Panc1 (cell line): ENCODE measurements at regions not wholly inside any gene's neighbourhood (a gene's known extent, or its start where the extent isn't known, plus 50 kb on each side); places are given as distances from the start of the nearest gene placed in this dataset.

Experiments used
- ATAC-seq: fragments of 200-7000 bp; cut with Tn5 transposase; 2 replicates; pipeline ENCODE4 v1.9.1; 2020; ENCODE audit warnings: mild to moderate bottlenecking, moderate library complexity
- BruUV-seq: library from RNA; stranded (reverse); fragments of 400-500 nt; replicated peaks from 2 replicates; lab custom pipeline; 2021; lab: Mats Ljungman, UMichigan
- CTCF ChIA-PET: fragments of 300-600 bp; sonication (Branson Sonifier 250); formaldehyde crosslinking; loops from one replicate; lab custom pipeline; 2022; ENCODE audit warnings: antibody characterized with exemption; lab: Charles Lee
- POLR2A ChIA-PET: fragments of 300-600 bp; sonication (Branson Sonifier 250); formaldehyde crosslinking; loops from one replicate; lab custom pipeline; 2022; ENCODE audit warnings: antibody characterized with exemption; lab: Charles Lee
- DNase-seq: peaks from one replicate; pipeline ENCODE4 v3.0.0-alpha.2; 2010; ENCODE audit warnings: low read depth, low spot score
- H3K27ac ChIP-seq: 2 replicates; pipeline ENCODE4 v1.5.1; 2011; ENCODE audit warnings: mild to moderate bottlenecking, low read length, inconsistent platforms
- H3K27me3 ChIP-seq: fragments of 200-500 bp; sonication (Bioruptor generic); 2 replicates; pipeline ENCODE4 v1.6.0; 2014; ENCODE audit warnings: low read length, inconsistent platforms; ENCODE audit not compliant: control insufficient read depth, insufficient read depth
- H3K36me3 ChIP-seq: fragments of 200-500 bp; sonication (Bioruptor generic); 2 replicates; pipeline ENCODE4 v1.5.1; 2014; ENCODE audit warnings: inconsistent platforms, mild to moderate bottlenecking, low read length, moderate library complexity; ENCODE audit not compliant: control insufficient read depth, insufficient read depth
- H3K4me1 ChIP-seq: 2 replicates; pipeline ENCODE4 v1.5.1; 2011; ENCODE audit warnings: inconsistent platforms, mild to moderate bottlenecking, low read length, moderate library complexity; ENCODE audit not compliant: control insufficient read depth, insufficient read depth
- H3K4me3 ChIP-seq, 2 experiments: 2 replicates each; pipeline ENCODE4 v1.5.1; 2011 to 2012; ENCODE audit warnings: low read depth in 2 of 2, low read length in 2 of 2, mild to moderate bottlenecking in 2 of 2, inconsistent platforms in 1 of 2, moderate library complexity in 1 of 2
- H3K9me3 ChIP-seq: fragments of 200-500 bp; sonication (Bioruptor generic); 2 replicates; pipeline ENCODE4 v1.5.1; 2014; ENCODE audit warnings: low read depth, mild to moderate bottlenecking, inconsistent platforms, low read length, moderate library complexity; ENCODE audit not compliant: control insufficient read depth, insufficient read depth
- CTCF ChIP-seq: fragments of 450-650 bp; IDR thresholded peaks from 2 replicates; pipeline ENCODE4 v1.5.1; 2017; ENCODE audit warnings: mild to moderate bottlenecking
- POLR2AphosphoS5 ChIP-seq: IDR thresholded peaks from 2 replicates; pipeline ENCODE4 v1.6.1; 2012; ENCODE audit warnings: mild to moderate bottlenecking, low read depth, low read length, moderate library complexity
- REST ChIP-seq, 2 experiments: IDR thresholded peaks; 2 replicates each; pipeline ENCODE4 v1.6.1; 2011 to 2012; ENCODE audit warnings: low read depth in 2 of 2, control low read depth in 1 of 2, low read length in 1 of 2, mild to moderate bottlenecking in 1 of 2, moderate library complexity in 1 of 2; ENCODE audit not compliant: insufficient read depth in 1 of 2
- SIN3A ChIP-seq: IDR thresholded peaks from 2 replicates; pipeline ENCODE4 v1.6.1; 2012; ENCODE audit warnings: low read depth, mild to moderate bottlenecking, low read length, moderate library complexity, borderline replicate concordance; ENCODE audit not compliant: insufficient read depth
- TCF7L2 ChIP-seq: IDR thresholded peaks from 2 replicates; pipeline ENCODE4 v1.6.1; 2011; ENCODE audit warnings: mild to moderate bottlenecking, low read depth, low read length, inconsistent platforms
- in situ Hi-C: cut with HindIII; loops from 2 replicates; pipeline ENCODE4 v1.10.0; 2016; ENCODE audit warnings: low sequenced_read_pairs, low pct_unique_long_range_greater_than_20kb
- intact Hi-C: fragments of 100-400 bp; cut with micrococcal nuclease; formaldehyde crosslinking; loops from one replicate; pipeline ENCODE4 v1.10.0; 2022; ENCODE audit not compliant: unreplicated experiment

DNA sequence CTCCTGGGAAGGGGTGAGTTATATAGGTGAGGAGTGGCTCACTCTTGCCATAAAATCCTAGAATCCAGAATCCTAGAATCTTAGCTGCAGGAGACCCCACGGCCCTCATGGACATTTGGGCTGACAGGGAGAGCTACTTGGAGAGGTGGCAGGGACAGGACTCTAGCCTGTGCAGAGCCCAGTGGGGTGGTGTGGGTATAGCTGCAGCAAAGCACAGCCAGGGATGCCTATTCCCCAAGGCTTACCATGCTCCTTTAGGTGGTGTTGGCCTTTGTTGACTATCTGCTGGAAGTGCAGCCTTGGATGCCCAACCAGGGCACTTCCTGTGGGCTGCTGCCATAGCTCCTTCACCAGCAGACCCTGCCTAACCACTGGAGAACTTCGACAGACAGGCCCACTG lies 70.0 kb upstream of the PTPN3 start:
- BruUV-seq: no TSS peak
- H3K4me1 ChIP-seq: no peaks in the 10 kb centered on the region
- CTCF ChIA-PET: no interaction called here
- H3K27me3 ChIP-seq: no peaks in the 10 kb centered on the region
- POLR2A ChIA-PET: no interaction called here
- TF ChIP-seq CTCF: no peak
- no peak for TF ChIP-seq SIN3A
- no peak for TF ChIP-seq POLR2AphosphoS5
- no peak for TF ChIP-seq TCF7L2
- TF ChIP-seq REST (IDR thresholded peaks at IDR 0.05; ENCODE audit: insufficient read depth in 1 of 2, low read depth in 2 of 2, low read length in 1 of 2): no peak
- H3K27ac ChIP-seq: no peak overlapping the region
- H3K36me3 ChIP-seq: no peaks in the 10 kb centered on the region
- H3K9me3 ChIP-seq: no peaks in the 10 kb centered on the region
- in situ Hi-C loops: no loop called here
- no peak for ATAC-seq
- no peak for DNase-seq
- intact Hi-C loops: no loop called here
- no peak overlapping the region for H3K4me3 ChIP-seq

GRCh38 chr9:109568568-109569210 lies 70.6 kb upstream of the PTPN3 start:
- in situ Hi-C loops: no loop called here
- POLR2A ChIA-PET: no interaction called here
- no peaks in the 10 kb centered on the region for H3K9me3 ChIP-seq
- DNase-seq (no peak), ATAC-seq (no peak)
- H3K4me1 ChIP-seq: no peaks in the 10 kb centered on the region
- CTCF ChIA-PET: no interaction called here
- H3K36me3 ChIP-seq: no peaks in the 10 kb centered on the region
- no TSS peak for BruUV-seq
- H3K27ac ChIP-seq: no peak overlapping the region
- H3K4me3 ChIP-seq: no peak overlapping the region
- intact Hi-C loops: no loop called here
- TF ChIP-seq CTCF (no peak), SIN3A (no peak), REST (IDR thresholded peaks at IDR 0.05; ENCODE audit: insufficient read depth in 1 of 2, low read depth in 2 of 2, low read length in 1 of 2) (no peak), POLR2AphosphoS5 (no peak), TCF7L2 (no peak)
- H3K27me3 ChIP-seq: no peaks in the 10 kb centered on the region
